GM23248 (cell line): ENCODE measurements at regions not wholly inside any gene's neighbourhood (a gene's known extent, or its start where the extent isn't known, plus 50 kb on each side); places are given as distances from the start of the nearest gene placed in this dataset.

ENCODE experiments used
- EZH2 ChIP-seq: fragments of 200-600 bp; sonication (generic); IDR thresholded peaks from 2 replicates; pipeline ENCODE4 v1.6.1; 2018; ENCODE audit warnings: antibody characterized with exemption, mild to moderate bottlenecking; ENCODE audit not compliant: insufficient read depth, poor library complexity, severe bottlenecking
- EZH2phosphoT487 ChIP-seq: fragments of 200-600 bp; sonication (generic); IDR thresholded peaks from 2 replicates; pipeline ENCODE4 v1.6.1; 2018; ENCODE audit warnings: antibody characterized with exemption, moderate library complexity, mild to moderate bottlenecking, low read depth; ENCODE audit not compliant: insufficient read depth

GRCh38 chr12:58395056-58395455 lies 453.7 kb downstream of the ATP23 start:
- TF ChIP-seq EZH2 (no peak), EZH2phosphoT487 (no peak)
